Left ventricle myocardium superior (tissue), 1 donor: ENCODE measurements at regions not wholly inside any gene's neighbourhood (a gene's known extent, or its start where the extent isn't known, plus 50 kb on each side); places are given as distances from the start of the nearest gene placed in this dataset.
A peak's percentile ranks its signal among the peaks of the same experiment; 100 is the strongest.

Experiments
- ATAC-seq: fragments of 200-7000 bp; cut with Tn5 transposase; one replicate; pipeline ENCODE4 v1.9.1; 2020; ENCODE audit warnings: mild to moderate bottlenecking, moderate library complexity
- DNase-seq: peaks from one replicate; pipeline ENCODE4 v3.0.0-alpha.2; 2020
- intact Hi-C: fragments of 100-400 bp; cut with micrococcal nuclease; formaldehyde crosslinking; loops from one replicate; pipeline ENCODE4 v1.11.0; 2022
- donor health status: DM: no; HTN: yes; CAD: no; lungs with severe emphysema.

DNA sequence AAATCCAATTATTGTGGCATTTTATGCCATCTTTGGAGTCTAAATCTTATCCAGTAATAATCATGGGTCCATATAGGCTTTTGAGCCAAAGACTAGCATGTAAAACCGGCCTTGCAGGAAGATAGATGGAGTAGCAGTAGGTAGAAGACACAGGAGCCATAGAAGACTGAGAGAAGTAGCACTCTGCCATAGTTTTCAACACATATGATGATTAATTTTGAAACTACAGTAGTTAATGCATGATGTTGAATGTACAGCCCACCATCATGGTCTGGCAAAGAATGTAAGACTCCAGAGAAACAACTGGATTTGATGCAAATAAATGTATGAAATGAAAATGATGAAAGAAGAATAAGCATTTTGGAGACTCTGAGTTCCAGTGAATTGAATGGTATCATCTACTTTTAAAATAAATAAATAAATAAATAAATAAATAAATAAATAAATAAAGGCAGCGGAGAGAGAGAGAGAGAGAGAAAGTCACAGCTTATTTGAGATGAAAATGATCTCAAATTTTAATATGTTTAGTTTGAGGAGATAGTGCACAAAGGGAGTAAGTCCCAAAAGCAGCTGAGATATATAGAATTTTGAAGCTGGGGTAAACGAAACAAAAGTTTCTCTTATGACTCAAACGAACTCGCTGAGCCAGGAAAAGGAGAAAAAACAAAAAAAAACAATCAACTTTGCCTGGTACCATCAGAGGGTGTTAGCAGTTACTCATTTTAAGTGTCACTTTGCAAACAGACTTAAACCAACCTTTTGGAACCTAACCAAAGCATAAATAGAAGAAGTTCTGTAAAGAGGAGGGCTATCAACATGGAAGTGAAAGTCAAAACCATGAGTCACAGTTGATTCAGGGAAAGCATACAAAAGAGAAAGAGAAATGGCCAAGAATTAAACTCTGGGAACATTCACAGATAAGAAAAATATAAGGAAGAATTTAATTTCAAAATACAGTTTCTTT, 388.7 kb downstream of the CETN3 start:
- DNase-seq (no peak), ATAC-seq (peak; percentile 34)
- intact Hi-C loops = no loop called here

DNA sequence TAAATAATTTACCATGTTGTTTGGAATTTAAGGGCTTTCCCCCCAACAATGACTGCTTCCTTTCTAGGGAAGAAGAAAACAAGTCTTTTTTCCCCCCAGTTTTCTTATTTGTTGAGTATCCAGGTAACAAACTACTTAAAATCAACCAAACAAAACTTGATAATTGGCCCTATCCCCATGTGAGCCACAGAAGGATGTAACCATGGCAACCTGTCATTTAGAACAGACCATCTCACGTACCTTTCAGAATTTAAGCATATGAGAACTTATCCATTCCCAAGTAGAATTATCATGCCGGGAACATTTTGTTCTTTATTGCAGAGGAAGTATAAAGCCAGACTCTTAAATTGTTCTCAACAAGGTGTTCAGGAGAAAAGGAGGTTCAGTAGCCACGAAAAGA, 392.3 kb downstream of the CETN3 start:
- intact Hi-C loops = no loop called here
- ATAC-seq = no peak

GRCh38 chr5:90015584-90016018, 394.0 kb downstream of the CETN3 start:
- DNase-seq (no peak), ATAC-seq (no peak)
- intact Hi-C loops = no loop called here

More for the DNA sequence above, 392.3 kb downstream of the CETN3 start:
- no peak for DNase-seq

- DNase-seq (no peak), ATAC-seq (no peak)
- intact Hi-C loops = no loop called here
Measured at GRCh38 chr5:90014420-90014819, 395.1 kb downstream of the CETN3 start.

DNA sequence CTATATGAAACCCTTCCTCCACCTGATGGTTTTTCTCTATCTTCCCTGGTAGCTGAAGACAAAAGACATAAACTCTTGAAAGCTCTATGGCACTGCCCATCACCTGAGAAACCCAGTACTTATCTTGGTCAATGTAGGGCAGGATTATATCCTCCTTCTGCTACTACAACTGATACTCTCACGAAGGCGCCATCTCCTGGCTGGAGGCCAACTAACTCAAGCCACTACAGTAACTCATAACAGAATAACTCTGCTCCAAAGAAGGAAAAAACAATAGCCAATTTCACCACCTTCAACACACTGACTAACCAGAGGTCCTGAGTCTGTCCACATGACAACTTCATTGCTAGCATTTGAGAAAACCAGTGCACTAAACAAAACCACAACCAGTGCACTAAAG, 409.2 kb downstream of the CETN3 start:
- no peak for DNase-seq
- ATAC-seq = no peak
- intact Hi-C loops = no loop called here

DNA sequence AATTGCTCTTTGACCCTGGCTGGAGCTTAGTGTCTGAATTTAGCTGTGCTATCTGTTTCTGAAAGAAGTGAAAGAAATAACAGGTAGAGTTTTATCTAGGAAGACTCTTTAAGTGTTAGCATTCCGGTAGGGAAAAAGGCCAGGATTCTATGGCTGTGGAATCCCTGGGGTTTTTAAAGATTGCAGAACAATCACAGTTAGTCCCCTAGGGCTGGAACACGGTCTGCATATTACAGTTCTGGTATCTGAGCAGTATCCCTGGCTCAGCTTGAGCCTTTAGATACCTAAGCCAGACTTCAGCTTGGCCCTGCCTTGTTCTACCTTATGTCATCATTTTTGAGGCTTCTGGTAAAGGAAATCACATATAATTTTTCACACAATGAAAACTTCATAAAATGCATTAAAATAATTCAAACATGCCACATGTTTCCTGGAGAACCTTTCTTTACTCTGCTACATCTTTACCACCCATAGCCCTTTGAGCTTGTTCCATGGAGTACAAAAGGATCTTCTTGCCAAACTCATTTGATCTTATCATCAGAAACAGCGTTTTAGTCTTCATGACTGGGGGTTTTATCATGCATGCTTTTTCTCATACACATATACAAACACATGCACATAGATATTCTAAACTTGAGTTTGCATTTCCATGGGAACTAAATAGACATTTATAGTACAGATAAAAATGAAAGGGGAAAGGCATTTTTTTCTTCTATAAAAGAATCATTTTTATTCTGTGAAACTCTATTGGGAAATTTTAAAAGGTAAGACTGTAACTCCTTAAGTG, 410.8 kb downstream of the CETN3 start:
- intact Hi-C loops = no loop called here
- no peak for ATAC-seq
- no peak for DNase-seq

GRCh38 chr5:89996890-89997289, 412.7 kb downstream of the CETN3 start:
- no peak for ATAC-seq
- no peak for DNase-seq
- intact Hi-C loops = no loop called here

DNA sequence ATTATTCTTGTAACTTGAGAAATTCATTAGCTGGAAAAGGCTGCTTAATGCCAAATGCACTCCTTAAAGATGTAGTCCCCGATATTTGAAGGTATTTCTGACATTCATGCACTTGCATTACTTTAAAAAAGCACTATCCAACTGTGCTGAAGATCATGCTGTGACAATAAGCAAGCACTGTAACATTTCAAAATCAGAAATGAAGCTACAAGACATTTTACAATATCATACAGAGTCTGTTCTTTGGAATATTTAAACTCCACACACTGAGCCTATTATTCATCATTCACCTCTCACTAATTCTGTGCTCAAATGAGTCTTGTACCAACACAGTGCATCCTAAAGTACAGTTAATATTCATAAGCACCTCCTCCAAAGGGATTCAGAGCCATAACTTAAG, 413.2 kb downstream of the CETN3 start:
- ATAC-seq (no peak), DNase-seq (no peak)
- intact Hi-C loops = no loop called here

DNA sequence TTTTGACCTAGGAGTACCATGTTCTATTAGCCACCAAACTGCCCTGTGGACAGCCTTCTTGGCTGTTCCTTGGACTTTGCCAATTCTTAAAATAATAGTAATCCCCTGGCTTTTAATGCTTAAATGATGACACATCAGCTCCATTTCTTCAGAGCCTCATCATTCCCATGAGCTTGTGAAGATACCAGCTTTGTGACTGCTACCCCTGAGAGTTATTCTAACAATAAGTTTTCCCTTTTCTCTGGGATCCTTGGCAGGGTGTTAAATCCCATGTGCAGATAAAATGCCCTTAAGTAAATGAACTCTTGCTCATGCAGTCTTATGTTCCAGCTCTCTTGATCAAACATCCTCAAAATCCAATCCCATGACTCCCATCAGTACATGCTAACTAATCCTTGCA, 415.3 kb downstream of the CETN3 start:
- ATAC-seq = no peak
- intact Hi-C loops = no loop called here

GRCh38 chr5:89992201-89992600, 417.4 kb downstream of the CETN3 start:
- intact Hi-C loops = no loop called here
- ATAC-seq (no peak), DNase-seq (no peak)

More for the DNA sequence above, 415.3 kb downstream of the CETN3 start:
- DNase-seq = no peak

GRCh38 chr5:89991592-89991991, 418.0 kb downstream of the CETN3 start:
- ATAC-seq (no peak), DNase-seq (no peak)
- intact Hi-C loops = no loop called here

GRCh38 chr5:89989776-89990175, 419.8 kb downstream of the CETN3 start:
- intact Hi-C loops = loop anchor here (10.0 kb wide), 1 partner anchor 55 kb away; no protein-coding TSS in a partner anchor
- ATAC-seq = peak; percentile 9
- no peak for DNase-seq

DNA sequence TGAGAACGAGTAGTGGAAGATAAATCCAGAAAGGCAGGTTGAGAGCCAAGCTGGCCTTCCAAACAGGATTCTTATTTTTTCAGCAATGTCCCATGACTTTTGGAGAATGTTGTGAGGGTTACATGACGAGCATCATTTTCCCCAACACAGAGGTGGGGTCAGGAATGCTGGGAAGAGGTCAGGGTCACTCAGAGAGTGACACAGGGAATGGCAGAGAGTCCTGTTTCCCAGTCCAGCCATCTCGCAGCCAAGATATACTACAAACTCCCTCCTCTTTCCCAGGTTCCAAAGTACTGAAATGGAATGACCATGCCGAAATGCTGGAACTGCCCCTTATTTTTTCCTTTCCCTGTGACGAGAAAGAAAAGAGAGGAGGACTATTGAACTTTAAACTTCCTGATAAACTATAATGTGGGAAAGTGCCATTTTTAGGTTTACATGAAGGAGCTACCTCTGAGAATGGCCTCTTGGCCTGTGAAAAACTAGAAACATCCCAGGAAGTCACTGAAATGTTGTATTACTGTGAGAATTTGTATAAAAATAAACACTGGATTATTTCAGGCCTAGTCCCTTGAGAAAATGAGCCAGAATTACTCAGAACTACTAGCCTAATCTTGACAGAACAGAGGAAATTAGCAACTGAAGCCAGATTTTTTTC, 420.4 kb downstream of the CETN3 start:
- intact Hi-C loops = loop anchor here (10.0 kb wide), 1 partner anchor 54 kb away; no protein-coding TSS in a partner anchor
- DNase-seq (no peak), ATAC-seq (peak; percentile 88)

- intact Hi-C loops = loop anchor here (10.0 kb wide), 1 partner anchor 53 kb away; no protein-coding TSS in a partner anchor
- no peak for DNase-seq
- peak; percentile 61 for ATAC-seq
Measured at GRCh38 chr5:89988129-89988810, 421.3 kb downstream of the CETN3 start.

- DNase-seq = no peak
- ATAC-seq = no peak
- intact Hi-C loops = loop anchor here (10.0 kb wide), 1 partner anchor 48 kb away; no protein-coding TSS in a partner anchor
Measured at GRCh38 chr5:89983216-89983615, 426.3 kb downstream of the CETN3 start.

GRCh38 chr5:89981878-89982773, 427.4 kb downstream of the CETN3 start:
- ATAC-seq (no peak), DNase-seq (no peak)
- intact Hi-C loops = loop anchor here (10.0 kb wide), 1 partner anchor 47 kb away; no protein-coding TSS in a partner anchor

DNA sequence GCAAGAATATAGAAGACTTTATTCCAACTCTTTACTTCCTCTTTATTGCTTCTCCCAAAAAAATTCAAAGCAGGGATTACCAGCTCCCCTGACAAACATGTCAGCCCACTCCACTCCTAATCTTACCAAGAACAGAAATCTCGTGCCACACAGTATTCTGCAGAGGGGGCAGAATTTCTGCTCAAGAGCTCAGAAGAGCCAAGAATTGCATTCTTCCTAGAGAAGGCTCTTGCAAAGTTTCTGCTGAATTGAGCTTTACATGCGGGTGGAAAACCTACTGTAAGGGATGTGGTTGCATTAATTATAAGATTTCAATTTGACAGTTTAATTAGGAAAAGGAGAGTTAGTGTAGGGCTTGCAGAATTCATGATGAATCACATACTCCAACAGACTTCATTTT, 428.5 kb downstream of the CETN3 start:
- DNase-seq = no peak
- intact Hi-C loops = loop anchor here (10.0 kb wide), 1 partner anchor 46 kb away; no protein-coding TSS in a partner anchor
- ATAC-seq = no peak

DNA sequence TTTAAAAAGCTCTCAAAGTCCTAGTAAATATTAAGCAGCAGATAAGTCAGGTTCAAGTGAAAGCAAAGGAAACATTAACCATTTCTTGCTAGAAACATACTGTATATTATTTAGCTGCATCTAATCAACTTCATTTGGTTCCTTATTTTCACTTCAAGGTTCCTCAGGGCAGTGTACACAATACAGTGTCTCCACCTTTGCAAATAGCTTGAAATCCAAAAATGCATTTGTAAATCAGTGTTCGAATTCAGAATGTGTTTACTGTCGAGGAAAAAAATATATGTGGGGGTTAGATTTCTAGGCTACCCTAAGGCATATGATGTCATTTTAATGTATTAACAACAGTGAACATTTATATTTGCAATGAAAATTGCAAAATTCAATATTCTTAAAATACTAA, 436.0 kb downstream of the CETN3 start:
- DNase-seq (no peak), ATAC-seq (no peak)
- intact Hi-C loops = no loop called here
